ENCODE measurements at regions not wholly inside any gene's neighbourhood (a gene's known extent, or its start where the extent isn't known, plus 50 kb on each side); places are given as distances from the start of the nearest gene placed in this dataset.
"Not testable (repeated sequence)": the region's sequence is repeated elsewhere in the genome, so short reads cannot be mapped to it uniquely, and the experiment has no call there.

- POLR2A ChIA-PET: interaction anchor here (0.8 kb wide), 1 partner anchor 26 kb away, joined by 3 read pairs; no protein-coding TSS in a partner anchor
These were observed 53.1 kb upstream of the CSPG4 start for GRCh38 chr15:75765551-75766305.

GRCh38 chr15:75764845-75765550 is 52.4 kb upstream of the CSPG4 start:
- CTCF ChIA-PET (ENCODE audit: low intra/inter-chr PET ratio); H3K4me2 ChIP-seq (ENCODE audit: insufficient read depth, low read length); H4K20me1 ChIP-seq (replicated peaks; ENCODE audit: control insufficient read depth, insufficient read depth, low read length); H3K9me3 ChIP-seq (replicated peaks; ENCODE audit: control insufficient read depth, insufficient read depth, low read depth, low read length); intact Hi-C loops (cut with micrococcal nuclease); H3K9me1 ChIP-seq (ENCODE audit: control insufficient read depth, insufficient read depth, low read length); H3K9ac ChIP-seq (ENCODE audit: insufficient read depth in 1 of 2, low read depth in 2 of 2, low read length in 2 of 2); H3K27ac ChIP-seq (ENCODE audit: extremely low read depth, low read depth, low read length); H2AFZ ChIP-seq (ENCODE audit: low read depth, low read length); H3K27me3 ChIP-seq (ENCODE audit: control insufficient read depth in 2 of 2, insufficient read depth in 2 of 2, low read length in 2 of 2); FAIRE-seq; DNase-seq (ENCODE audit: extremely low read depth in 1 of 4, low spot score in 3 of 4); BruUV-seq (replicated peaks); H3K79me2 ChIP-seq (ENCODE audit: control insufficient read depth, insufficient read depth, low read length); H3K36me3 ChIP-seq (ENCODE audit: control insufficient read depth, insufficient read depth, low read length); H3K4me1 ChIP-seq (replicated peaks in 1 of 2; ENCODE audit: control insufficient read depth in 2 of 2, insufficient read depth in 2 of 2, low read length in 2 of 2); in situ Hi-C loops (cut with MboI); ATAC-seq; H3K4me3 ChIP-seq: not testable (repeated sequence)
- POLR2A ChIA-PET: interaction anchor here (0.8 kb wide), 1 partner anchor 25 kb away, joined by 3 read pairs; no protein-coding TSS in a partner anchor
- 35% methylated on average over 3 of the region's 5 CpGs for WGBS (ENCODE audit: insufficient coverage, low coverage, missing lambda C conversion rate)

More at GRCh38 chr15:75765551-75766305, 53.1 kb upstream of the CSPG4 start:
- CTCF ChIA-PET (ENCODE audit: low intra/inter-chr PET ratio); H4K20me1 ChIP-seq (replicated peaks; ENCODE audit: control insufficient read depth, insufficient read depth, low read length); H3K4me3 ChIP-seq; H3K27ac ChIP-seq (ENCODE audit: extremely low read depth, low read depth, low read length); BruUV-seq (replicated peaks); in situ Hi-C loops (cut with MboI); H3K4me1 ChIP-seq (replicated peaks in 1 of 2; ENCODE audit: control insufficient read depth in 2 of 2, insufficient read depth in 2 of 2, low read length in 2 of 2); H2AFZ ChIP-seq (ENCODE audit: low read depth, low read length); intact Hi-C loops (cut with micrococcal nuclease); H3K9me3 ChIP-seq (replicated peaks; ENCODE audit: control insufficient read depth, insufficient read depth, low read depth, low read length); ATAC-seq; DNase-seq (ENCODE audit: extremely low read depth in 1 of 4, low spot score in 3 of 4); FAIRE-seq; H3K4me2 ChIP-seq (ENCODE audit: insufficient read depth, low read length); H3K9ac ChIP-seq (ENCODE audit: insufficient read depth in 1 of 2, low read depth in 2 of 2, low read length in 2 of 2); H3K36me3 ChIP-seq (ENCODE audit: control insufficient read depth, insufficient read depth, low read length); H3K27me3 ChIP-seq (ENCODE audit: control insufficient read depth in 2 of 2, insufficient read depth in 2 of 2, low read length in 2 of 2); H3K79me2 ChIP-seq (ENCODE audit: control insufficient read depth, insufficient read depth, low read length); H3K9me1 ChIP-seq (ENCODE audit: control insufficient read depth, insufficient read depth, low read length): not testable (repeated sequence)
- 12% methylated on average over 11 of the region's 13 CpGs for WGBS (ENCODE audit: insufficient coverage, low coverage, missing lambda C conversion rate)

GRCh38 chr15:75763635-75764600 is 51.3 kb upstream of the CSPG4 start:
- ATAC-seq; H3K9me1 ChIP-seq (ENCODE audit: control insufficient read depth, insufficient read depth, low read length); FAIRE-seq; DNase-seq (ENCODE audit: extremely low read depth in 1 of 4, low spot score in 3 of 4); H2AFZ ChIP-seq (ENCODE audit: low read depth, low read length); intact Hi-C loops (cut with micrococcal nuclease); CTCF ChIA-PET (ENCODE audit: low intra/inter-chr PET ratio); in situ Hi-C loops (cut with MboI); H3K79me2 ChIP-seq (ENCODE audit: control insufficient read depth, insufficient read depth, low read length); H3K36me3 ChIP-seq (ENCODE audit: control insufficient read depth, insufficient read depth, low read length); H4K20me1 ChIP-seq (replicated peaks; ENCODE audit: control insufficient read depth, insufficient read depth, low read length); H3K4me2 ChIP-seq (ENCODE audit: insufficient read depth, low read length); H3K4me1 ChIP-seq (replicated peaks in 1 of 2; ENCODE audit: control insufficient read depth in 2 of 2, insufficient read depth in 2 of 2, low read length in 2 of 2); H3K27me3 ChIP-seq (ENCODE audit: control insufficient read depth in 2 of 2, insufficient read depth in 2 of 2, low read length in 2 of 2); H3K27ac ChIP-seq (ENCODE audit: extremely low read depth, low read depth, low read length); H3K9me3 ChIP-seq (replicated peaks; ENCODE audit: control insufficient read depth, insufficient read depth, low read depth, low read length); BruUV-seq (replicated peaks); H3K4me3 ChIP-seq: not testable (repeated sequence)
- peak overlapping the region in 1 of 2 experiments; percentile 13; a peak in 1 of 4 replicates for H3K9ac ChIP-seq (ENCODE audit: insufficient read depth in 1 of 2, low read depth in 2 of 2, low read length in 2 of 2)
- WGBS (ENCODE audit: insufficient coverage, low coverage, missing lambda C conversion rate): 27% methylated on average over 8 of the region's 14 CpGs
- POLR2A ChIA-PET: interaction anchor here (0.6 kb wide), 1 partner anchor 246 kb away, joined by 3 read pairs; no protein-coding TSS in a partner anchor
